ENCODE measurements at regions not wholly inside any gene's neighbourhood (a gene's known extent, or its start where the extent isn't known, plus 50 kb on each side); places are given as distances from the start of the nearest gene placed in this dataset.
"Not testable (repeated sequence)": the region's sequence is repeated elsewhere in the genome, so short reads cannot be mapped to it uniquely, and the experiment has no call there.

GRCh38 chr7:119640861-119641260, 632.1 kb upstream of the KCND2 start:
- Mint-ChIP-seq H3K27me3 (no peaks in the 10 kb centered on the region), H3K36me3 (no peaks in the 10 kb centered on the region), H3K4me3 (no peak overlapping the region), H3K4me1 (no peaks in the 10 kb centered on the region), H3K27ac (no peak overlapping the region), H3K9me3 (peaks cover 2 to 5% (median 4%) of the 10 kb centered on the region in 3 donors)

GRCh38 chr7:119643558-119643957, 629.4 kb upstream of the KCND2 start:
- H3K4me3 Mint-ChIP-seq: no peak overlapping the region
- no peaks in the 10 kb centered on the region for H3K4me1 Mint-ChIP-seq
- no peaks in the 10 kb centered on the region for H3K36me3 Mint-ChIP-seq
- H3K9me3 Mint-ChIP-seq: peaks cover 0 to 8% (median 3%) of the 10 kb centered on the region in 3 donors
- no peaks in the 10 kb centered on the region for H3K27me3 Mint-ChIP-seq
- no peak overlapping the region for H3K27ac Mint-ChIP-seq

GRCh38 chr7:119647286-119647685, 625.7 kb upstream of the KCND2 start:
- Mint-ChIP-seq H3K36me3 (no peaks in the 10 kb centered on the region), H3K27ac (no peak overlapping the region), H3K4me1 (no peaks in the 10 kb centered on the region), H3K4me3 (peak overlapping the region in 1 of 4 donors; percentile 17), H3K27me3 (no peaks in the 10 kb centered on the region), H3K9me3 (peaks cover 0 to 8% (median 3%) of the 10 kb centered on the region in 3 donors)

GRCh38 chr7:119648752-119649151, 624.2 kb upstream of the KCND2 start:
- H3K4me1 Mint-ChIP-seq, H3K36me3 Mint-ChIP-seq, H3K4me3 Mint-ChIP-seq, H3K27me3 Mint-ChIP-seq, H3K27ac Mint-ChIP-seq, H3K9me3 Mint-ChIP-seq: not testable (repeated sequence)

- Mint-ChIP-seq H3K9me3 (peaks cover 0 to 5% (median 2%) of the 10 kb centered on the region in 3 donors), H3K4me1 (no peaks in the 10 kb centered on the region), H3K27me3 (no peaks in the 10 kb centered on the region), H3K27ac (no peak overlapping the region), H3K36me3 (no peaks in the 10 kb centered on the region), H3K4me3 (no peak overlapping the region)
Measured at GRCh38 chr7:119660080-119660479, 612.9 kb upstream of the KCND2 start.

GRCh38 chr7:119664601-119665000, 608.4 kb upstream of the KCND2 start:
- Mint-ChIP-seq H3K4me1 (no peaks in the 10 kb centered on the region), H3K36me3 (no peaks in the 10 kb centered on the region), H3K27me3 (no peaks in the 10 kb centered on the region), H3K9me3 (peaks cover 0 to 5% (median 5%) of the 10 kb centered on the region in 3 donors), H3K27ac (peak overlapping the region in 1 of 3 donors; percentile 14), H3K4me3 (peak overlapping the region in 1 of 4 donors; percentile 12)

GRCh38 chr7:119665796-119666195, 607.2 kb upstream of the KCND2 start:
- Mint-ChIP-seq H3K9me3 (peaks cover 0 to 5% (median 3%) of the 10 kb centered on the region in 3 donors), H3K27ac (no peak overlapping the region), H3K36me3 (no peaks in the 10 kb centered on the region), H3K27me3 (no peaks in the 10 kb centered on the region), H3K4me3 (no peak overlapping the region), H3K4me1 (no peaks in the 10 kb centered on the region)

- peaks cover 0 to 6% (median 2%) of the 10 kb centered on the region in 3 donors for H3K9me3 Mint-ChIP-seq
- H3K36me3 Mint-ChIP-seq: no peaks in the 10 kb centered on the region
- H3K4me3 Mint-ChIP-seq: no peak overlapping the region
- H3K27ac Mint-ChIP-seq: no peak overlapping the region
- no peaks in the 10 kb centered on the region for H3K27me3 Mint-ChIP-seq
- H3K4me1 Mint-ChIP-seq: no peaks in the 10 kb centered on the region
Measured at GRCh38 chr7:119681336-119681735, 591.6 kb upstream of the KCND2 start.

- no peak overlapping the region for H3K4me3 Mint-ChIP-seq
- no peak overlapping the region for H3K27ac Mint-ChIP-seq
- H3K9me3 Mint-ChIP-seq: peaks cover 0 to 6% (median 0%) of the 10 kb centered on the region in 3 donors
- H3K4me1 Mint-ChIP-seq: no peaks in the 10 kb centered on the region
- no peaks in the 10 kb centered on the region for H3K27me3 Mint-ChIP-seq
- no peaks in the 10 kb centered on the region for H3K36me3 Mint-ChIP-seq
Measured at GRCh38 chr7:119684763-119685162, 588.2 kb upstream of the KCND2 start.

GRCh38 chr7:119685906-119686305, 587.1 kb upstream of the KCND2 start:
- Mint-ChIP-seq H3K4me1 (no peaks in the 10 kb centered on the region), H3K9me3 (peaks cover 0 to 6% (median 0%) of the 10 kb centered on the region in 3 donors), H3K27ac (no peak overlapping the region), H3K4me3 (no peak overlapping the region), H3K27me3 (no peaks in the 10 kb centered on the region), H3K36me3 (no peaks in the 10 kb centered on the region)

- H3K9me3 Mint-ChIP-seq: no peaks in the 10 kb centered on the region
- no peak overlapping the region for H3K4me3 Mint-ChIP-seq
- no peaks in the 10 kb centered on the region for H3K27me3 Mint-ChIP-seq
- H3K36me3 Mint-ChIP-seq: no peaks in the 10 kb centered on the region
- no peaks in the 10 kb centered on the region for H3K4me1 Mint-ChIP-seq
- no peak overlapping the region for H3K27ac Mint-ChIP-seq
Measured at GRCh38 chr7:119688831-119689230, 584.1 kb upstream of the KCND2 start.

- H3K36me3 Mint-ChIP-seq: no peaks in the 10 kb centered on the region
- no peak overlapping the region for H3K4me3 Mint-ChIP-seq
- H3K27me3 Mint-ChIP-seq: no peaks in the 10 kb centered on the region
- no peak overlapping the region for H3K27ac Mint-ChIP-seq
- peaks cover 0 to 15% (median 3%) of the 10 kb centered on the region in 3 donors for H3K9me3 Mint-ChIP-seq
- H3K4me1 Mint-ChIP-seq: no peaks in the 10 kb centered on the region
Measured at GRCh38 chr7:119692541-119692940, 580.4 kb upstream of the KCND2 start.

GRCh38 chr7:119694506-119694905, 578.5 kb upstream of the KCND2 start:
- no peaks in the 10 kb centered on the region for H3K36me3 Mint-ChIP-seq
- peaks cover 2 to 15% (median 3%) of the 10 kb centered on the region in 3 donors for H3K9me3 Mint-ChIP-seq
- H3K4me1 Mint-ChIP-seq: no peaks in the 10 kb centered on the region
- no peaks in the 10 kb centered on the region for H3K27me3 Mint-ChIP-seq
- no peak overlapping the region for H3K27ac Mint-ChIP-seq
- no peak overlapping the region for H3K4me3 Mint-ChIP-seq

- no peaks in the 10 kb centered on the region for H3K36me3 Mint-ChIP-seq
- no peak overlapping the region for H3K27ac Mint-ChIP-seq
- H3K4me3 Mint-ChIP-seq: no peak overlapping the region
- H3K4me1 Mint-ChIP-seq: no peaks in the 10 kb centered on the region
- H3K27me3 Mint-ChIP-seq: no peaks in the 10 kb centered on the region
- peaks cover 2 to 15% (median 3%) of the 10 kb centered on the region in 3 donors for H3K9me3 Mint-ChIP-seq
Measured at GRCh38 chr7:119696336-119696735, 576.6 kb upstream of the KCND2 start.

- Mint-ChIP-seq H3K4me3 (no peak overlapping the region), H3K27me3 (no peaks in the 10 kb centered on the region), H3K27ac (no peak overlapping the region), H3K4me1 (no peaks in the 10 kb centered on the region), H3K36me3 (no peaks in the 10 kb centered on the region), H3K9me3 (peaks cover 2 to 6% (median 4%) of the 10 kb centered on the region in 3 donors)
Measured at GRCh38 chr7:119703895-119704294, 569.1 kb upstream of the KCND2 start.

- Mint-ChIP-seq H3K36me3 (no peaks in the 10 kb centered on the region), H3K27me3 (no peaks in the 10 kb centered on the region), H3K27ac (peak overlapping the region in 1 of 3 donors; percentile 13), H3K4me1 (no peaks in the 10 kb centered on the region), H3K9me3 (peaks cover 4 to 6% (median 4%) of the 10 kb centered on the region in 3 donors), H3K4me3 (no peak overlapping the region)
Measured at GRCh38 chr7:119706608-119707007, 566.4 kb upstream of the KCND2 start.

GRCh38 chr7:119708891-119709290, 564.1 kb upstream of the KCND2 start:
- Mint-ChIP-seq H3K27ac (no peak overlapping the region), H3K4me1 (no peaks in the 10 kb centered on the region), H3K27me3 (no peaks in the 10 kb centered on the region), H3K4me3 (no peak overlapping the region), H3K9me3 (peaks cover 2 to 8% (median 6%) of the 10 kb centered on the region in 3 donors), H3K36me3 (no peaks in the 10 kb centered on the region)

Data from IgD-negative memory B cell (primary cell).